Liver (tissue), 3 donors: ENCODE measurements at regions not wholly inside any gene's neighbourhood (a gene's known extent, or its start where the extent isn't known, plus 50 kb on each side); places are given as distances from the start of the nearest gene placed in this dataset.

Source experiments
- CTCF ChIP-seq: fragments of 150-350 bp; IDR thresholded peaks from 2 replicates; pipeline ENCODE4 v1.5.1; 2017; ENCODE audit warnings: improper control_type of control experiment, low read depth, low read length; ENCODE audit not compliant: missing input control
- RXRA ChIP-seq, 2 donors: IDR thresholded peaks; 2 replicates each; pipeline ENCODE4 v1.6.1; 2017 to 2018; ENCODE audit warnings: antibody characterized with exemption in 2 of 2, mild to moderate bottlenecking in 1 of 2
- ZBTB33 ChIP-seq: IDR thresholded peaks from 2 replicates; pipeline ENCODE4 v1.6.1; 2016; ENCODE audit warnings: antibody characterized with exemption
- donor health status: healthy.
- donor health status: healthy.

- TF ChIP-seq RXRA (IDR thresholded peaks at IDR 0.05) (no peak), CTCF (no peak), ZBTB33 (no peak)
Observed at GRCh38 chr3:189108067-189108466, 63.7 kb upstream of the TPRG1 start.
